Testis (tissue), 2 donors: ENCODE measurements at regions not wholly inside any gene's neighbourhood (a gene's known extent, or its start where the extent isn't known, plus 50 kb on each side); places are given as distances from the start of the nearest gene placed in this dataset.

Source experiments
- DNase-seq: peaks from one replicate; pipeline ENCODE4 v3.0.0-alpha.2; 2019
- H3K27ac ChIP-seq, 2 donors: fragments of 200-600 bp; sonication (generic); one replicate each; pipeline ENCODE4 v1.5.1; 2019
- H3K27me3 ChIP-seq: fragments of 200-600 bp; sonication (generic); one replicate; pipeline ENCODE4 v1.5.1; 2019
- H3K36me3 ChIP-seq: fragments of 200-600 bp; sonication (generic); one replicate; pipeline ENCODE4 v1.5.1; 2017; ENCODE audit warnings: low read depth; ENCODE audit errors: missing control alignments
- H3K4me1 ChIP-seq: fragments of 200-600 bp; sonication (generic); one replicate; pipeline ENCODE4 v1.5.1; 2019
- H3K4me3 ChIP-seq, 2 donors: fragments of 200-600 bp; sonication (generic); one replicate each; pipeline ENCODE4 v1.5.1; 2017 to 2019
- H3K9me3 ChIP-seq: fragments of 200-600 bp; sonication (generic); one replicate; pipeline ENCODE4 v1.5.1; 2017
- POLR2A ChIP-seq: fragments of 450-650 bp; IDR thresholded peaks from one replicate; pipeline ENCODE4 v1.6.1; 2017; ENCODE audit warnings: antibody characterized with exemption, mild to moderate bottlenecking, moderate library complexity
- WGBS, 2 donors: methylation state at CpG; one replicate each; pipeline ENCODE4 v1.1.5; 2018; 5-methylcytosine and 5-hydroxymethylcytosine counted together
- intact Hi-C: fragments of 100-400 bp; cut with DNase I; formaldehyde crosslinking; loops from one replicate; pipeline ENCODE4 v1.15.1; 2023; ENCODE audit warnings: low total_unique reads
- TF ChIP-seq, protein P1 (sequence below), 3 experiments: fragments of 450-650 bp in 2 of 3; fragments of 200-600 bp in 1 of 3; sonication (generic) in 1 of 3; IDR thresholded peaks; one replicate each; pipeline ENCODE4 v1.5.1; 2016 to 2019; ENCODE audit warnings: antibody characterized with exemption in 3 of 3, mild to moderate bottlenecking in 2 of 3, moderate library complexity in 1 of 3

DNA sequence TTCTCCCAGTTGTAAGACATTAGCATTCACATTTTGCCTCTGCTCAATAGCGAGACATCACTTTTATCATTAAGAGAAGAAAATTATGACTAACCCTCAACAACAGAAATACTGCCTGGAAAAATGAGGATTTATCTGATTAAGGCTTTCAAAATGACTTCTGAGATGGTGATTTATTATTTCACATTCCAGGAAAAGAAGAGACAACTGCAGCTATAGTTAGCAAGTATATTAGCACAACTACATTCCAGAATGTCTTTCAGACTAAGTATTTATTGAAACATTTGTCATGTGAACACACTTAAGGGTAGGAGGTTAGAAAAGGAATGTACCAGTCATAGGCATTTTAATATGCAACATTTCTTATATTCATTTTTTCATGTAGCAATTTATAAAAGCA is 162.0 kb downstream of the IQUB start:
- TF ChIP-seq, protein P1, sequence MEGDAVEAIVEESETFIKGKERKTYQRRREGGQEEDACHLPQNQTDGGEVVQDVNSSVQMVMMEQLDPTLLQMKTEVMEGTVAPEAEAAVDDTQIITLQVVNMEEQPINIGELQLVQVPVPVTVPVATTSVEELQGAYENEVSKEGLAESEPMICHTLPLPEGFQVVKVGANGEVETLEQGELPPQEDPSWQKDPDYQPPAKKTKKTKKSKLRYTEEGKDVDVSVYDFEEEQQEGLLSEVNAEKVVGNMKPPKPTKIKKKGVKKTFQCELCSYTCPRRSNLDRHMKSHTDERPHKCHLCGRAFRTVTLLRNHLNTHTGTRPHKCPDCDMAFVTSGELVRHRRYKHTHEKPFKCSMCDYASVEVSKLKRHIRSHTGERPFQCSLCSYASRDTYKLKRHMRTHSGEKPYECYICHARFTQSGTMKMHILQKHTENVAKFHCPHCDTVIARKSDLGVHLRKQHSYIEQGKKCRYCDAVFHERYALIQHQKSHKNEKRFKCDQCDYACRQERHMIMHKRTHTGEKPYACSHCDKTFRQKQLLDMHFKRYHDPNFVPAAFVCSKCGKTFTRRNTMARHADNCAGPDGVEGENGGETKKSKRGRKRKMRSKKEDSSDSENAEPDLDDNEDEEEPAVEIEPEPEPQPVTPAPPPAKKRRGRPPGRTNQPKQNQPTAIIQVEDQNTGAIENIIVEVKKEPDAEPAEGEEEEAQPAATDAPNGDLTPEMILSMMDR (IDR thresholded peaks at IDR 0.05): no peak
- no peak for TF ChIP-seq POLR2A
- H3K4me1 ChIP-seq: no peaks in the 10 kb centered on the region
- no peak overlapping the region for H3K4me3 ChIP-seq
- no peaks in the 10 kb centered on the region for H3K9me3 ChIP-seq
- 54 to 83% methylated on average over 1 of the region's 1 CpG for WGBS, 2 donors
- H3K27ac ChIP-seq: no peak overlapping the region
- no peak for DNase-seq
- H3K36me3 ChIP-seq: no peaks in the 10 kb centered on the region
- intact Hi-C loops: no loop called here
- H3K27me3 ChIP-seq: no peaks in the 10 kb centered on the region

DNA sequence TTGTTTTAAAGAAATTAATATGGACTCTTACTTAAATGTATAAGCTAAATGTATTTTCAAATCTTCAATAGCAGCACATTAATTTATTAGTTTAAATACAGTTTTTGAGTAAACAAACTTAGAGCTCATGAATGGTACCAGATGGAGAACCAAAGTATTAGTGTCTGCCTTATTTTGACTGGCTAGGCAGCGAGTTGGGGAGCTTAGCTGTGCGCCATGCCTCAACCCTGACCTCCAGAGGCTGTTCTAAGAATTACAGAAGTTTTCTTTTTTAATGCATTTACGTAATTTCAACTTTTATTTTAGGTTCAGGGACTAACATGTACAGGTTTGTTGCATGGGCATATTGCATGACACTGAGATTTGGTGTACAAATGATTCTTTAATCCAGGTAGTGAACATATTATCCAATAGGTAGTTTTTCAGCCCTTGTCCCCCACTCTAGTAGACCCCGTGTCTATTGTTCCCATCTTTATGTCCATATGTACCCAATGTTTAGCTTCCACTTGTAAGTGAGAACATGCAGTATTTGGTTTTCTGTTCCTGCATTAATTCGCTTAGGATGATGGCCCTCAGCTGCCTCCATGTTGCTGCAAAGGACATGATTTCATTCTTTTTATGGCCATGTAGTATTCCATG is 166.8 kb downstream of the IQUB start:
- Histone ChIP-seq H3K36me3 (no peaks in the 10 kb centered on the region), H3K4me1 (no peaks in the 10 kb centered on the region), H3K4me3 (no peak overlapping the region), H3K27ac (no peak overlapping the region), H3K9me3 (no peaks in the 10 kb centered on the region), H3K27me3 (no peaks in the 10 kb centered on the region)
- TF ChIP-seq, protein P1 (IDR thresholded peaks at IDR 0.05): peak; percentile 23 to 69 (median 45)
- no peak for TF ChIP-seq POLR2A
- peak; percentile 47 for DNase-seq
- 48 to 50% methylated on average over 5 of the region's 5 CpGs for WGBS, 2 donors
- intact Hi-C loops: no loop called here

DNA sequence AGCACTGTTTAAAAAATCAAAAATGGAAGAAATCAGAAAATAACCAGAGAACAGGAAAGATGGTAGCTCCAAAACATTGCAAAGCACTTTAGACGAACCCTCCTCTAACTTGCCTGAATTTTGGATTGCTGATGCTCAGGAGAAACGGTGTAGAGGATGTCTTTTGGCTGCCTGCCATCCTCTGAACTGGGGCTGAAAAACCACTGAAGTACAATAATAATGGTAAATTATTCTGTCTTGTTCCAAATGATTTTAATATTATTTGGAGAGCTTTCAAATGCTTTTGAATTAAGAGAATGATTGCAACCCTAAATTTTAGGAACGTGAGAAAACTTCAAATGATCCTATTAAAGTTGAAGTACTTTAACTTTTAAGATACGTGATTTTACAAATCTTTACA is 167.3 kb upstream of the SLC13A1 start:
- H3K27ac ChIP-seq: no peak overlapping the region
- no peak for TF ChIP-seq POLR2A
- TF ChIP-seq, protein P1 (IDR thresholded peaks at IDR 0.05): no peak
- H3K27me3 ChIP-seq: no peaks in the 10 kb centered on the region
- no peak for DNase-seq
- H3K4me1 ChIP-seq: no peaks in the 10 kb centered on the region
- no peaks in the 10 kb centered on the region for H3K36me3 ChIP-seq
- WGBS, 2 donors: 28 to 46% methylated on average over 4 of the region's 4 CpGs
- no peaks in the 10 kb centered on the region for H3K9me3 ChIP-seq
- intact Hi-C loops: no loop called here
- no peak overlapping the region for H3K4me3 ChIP-seq

DNA sequence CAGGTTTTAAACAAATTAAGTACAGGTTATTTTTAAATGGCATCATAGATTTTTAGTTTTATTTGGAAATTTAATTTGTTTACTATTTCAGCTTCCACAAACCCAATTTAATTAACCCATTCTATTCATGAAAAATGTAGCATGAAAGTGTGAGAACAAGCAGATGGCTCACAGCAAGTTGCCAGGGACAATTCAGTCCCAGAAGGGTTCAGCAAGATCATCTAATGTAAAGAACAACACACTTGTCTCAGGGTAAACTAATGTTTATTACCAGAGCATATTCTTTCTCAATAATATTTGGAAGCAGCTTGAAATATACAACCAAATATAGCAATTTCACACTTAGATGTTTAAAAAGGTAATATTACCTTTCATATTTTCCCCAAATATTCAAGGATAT is 166.9 kb upstream of the SLC13A1 start:
- no peaks in the 10 kb centered on the region for H3K27me3 ChIP-seq
- H3K4me1 ChIP-seq: no peaks in the 10 kb centered on the region
- no peaks in the 10 kb centered on the region for H3K36me3 ChIP-seq
- H3K9me3 ChIP-seq: no peaks in the 10 kb centered on the region
- no peak for DNase-seq
- TF ChIP-seq, protein P1 (IDR thresholded peaks at IDR 0.05): no peak
- no peak for TF ChIP-seq POLR2A
- no peak overlapping the region for H3K27ac ChIP-seq
- no peak overlapping the region for H3K4me3 ChIP-seq
- intact Hi-C loops: no loop called here

DNA sequence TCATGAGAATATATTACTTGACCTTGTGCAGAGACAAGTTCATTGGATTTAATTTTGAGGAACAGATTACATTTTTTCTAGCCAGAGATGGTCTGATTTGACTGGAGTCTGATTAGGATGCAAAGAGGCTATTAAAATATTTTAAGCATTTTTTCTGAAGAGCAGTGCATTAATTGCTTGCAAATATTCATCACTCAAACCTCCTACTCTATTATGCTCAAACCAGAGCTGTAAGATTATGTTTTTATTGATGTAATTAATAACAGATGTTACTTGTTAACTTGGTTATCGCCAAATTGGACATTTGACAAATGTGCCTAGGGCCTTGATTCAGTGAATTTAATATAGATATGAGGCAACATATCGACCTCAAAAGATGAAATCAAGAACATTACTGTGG is 160.9 kb upstream of the SLC13A1 start:
- intact Hi-C loops: no loop called here
- no peak overlapping the region for H3K27ac ChIP-seq
- no peaks in the 10 kb centered on the region for H3K27me3 ChIP-seq
- H3K4me3 ChIP-seq: no peak overlapping the region
- no peaks in the 10 kb centered on the region for H3K4me1 ChIP-seq
- no peaks in the 10 kb centered on the region for H3K36me3 ChIP-seq
- TF ChIP-seq, protein P1 (IDR thresholded peaks at IDR 0.05): no peak
- no peak for TF ChIP-seq POLR2A
- H3K9me3 ChIP-seq: no peaks in the 10 kb centered on the region
- no peak for DNase-seq
- WGBS, 2 donors: 32 to 46% methylated on average over 2 of the region's 2 CpGs
